ENCODE measurements at regions not wholly inside any gene's neighbourhood (a gene's known extent, or its start where the extent isn't known, plus 50 kb on each side); places are given as distances from the start of the nearest gene placed in this dataset.

DNA sequence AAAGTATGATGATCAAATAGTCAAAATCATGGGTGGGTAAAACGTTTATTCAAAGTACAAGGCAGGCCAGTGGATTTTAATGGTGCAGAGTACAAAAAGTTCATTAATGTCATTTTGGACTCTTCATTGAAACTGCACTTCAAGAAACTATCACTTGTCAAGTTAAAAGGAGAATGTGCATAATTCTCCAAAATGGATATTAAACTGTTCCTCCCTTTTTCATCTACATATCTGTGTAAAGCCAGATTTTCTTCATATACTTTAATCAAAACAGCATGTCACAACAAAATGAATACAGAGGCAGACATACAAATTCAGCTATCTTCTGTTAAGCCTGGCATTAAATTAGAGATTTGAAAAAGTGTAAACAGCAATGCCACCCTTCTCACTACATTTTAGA lies 401.6 kb downstream of the NR2F1-AS1 start:
- Histone ChIP-seq H3K9me1 (replicated peaks; ENCODE audit: control insufficient read depth, extremely low read depth, insufficient read depth, low read length) (no peaks in the 10 kb centered on the region), H3K4me3 (replicated peaks in 1 of 3; ENCODE audit: insufficient read depth in 1 of 3, low read depth in 1 of 3, low read length in 3 of 3) (no peak overlapping the region), H3K4me1 (ENCODE audit: control insufficient read depth, extremely low read depth, insufficient read depth, low read length) (no peaks in the 10 kb centered on the region), H3K27me3 (ENCODE audit: control insufficient read depth in 2 of 2, insufficient read depth in 2 of 2, low read length in 2 of 2) (no peaks in the 10 kb centered on the region), H3K36me3 (ENCODE audit: control insufficient read depth in 2 of 2, extremely low read depth in 1 of 2, insufficient read depth in 2 of 2, low read length in 2 of 2) (no peaks in the 10 kb centered on the region), H3K27ac (ENCODE audit: insufficient read depth, low read depth, low read length) (no peak overlapping the region), H3K79me2 (ENCODE audit: control insufficient read depth, insufficient read depth, low read length) (no peaks in the 10 kb centered on the region), H2AFZ (ENCODE audit: low read depth, low read length) (no peak overlapping the region), H3K9ac (replicated peaks; ENCODE audit: extremely low read depth, insufficient read depth, low read length) (no peak overlapping the region), H3K9me3 (replicated peaks; ENCODE audit: control insufficient read depth, insufficient read depth, low read length) (no peaks in the 10 kb centered on the region), H4K20me1 (replicated peaks; ENCODE audit: control insufficient read depth, extremely low read depth, insufficient read depth, low read length) (no peaks in the 10 kb centered on the region), H3K4me2 (ENCODE audit: insufficient read depth, low read length) (no peak overlapping the region)
- no peak for TF ChIP-seq FOS (IDR thresholded peaks at IDR 0.05; ENCODE audit: borderline replicate concordance, insufficient read depth, low read length)
- no peak for TF ChIP-seq MYC (IDR thresholded peaks at IDR 0.05; ENCODE audit: low read depth, low read length)
- no peak for TF ChIP-seq POLR2AphosphoS5 (IDR thresholded peaks at IDR 0.05; ENCODE audit: insufficient read depth, low read depth, low read length)
- no peak for TF ChIP-seq GATA2 (IDR thresholded peaks at IDR 0.05; ENCODE audit: insufficient read depth, insufficient read length, low read depth, low read length)
- TF ChIP-seq EZH2 (IDR thresholded peaks at IDR 0.05; ENCODE audit: borderline replicate concordance, low read depth, low read length, severe bottlenecking): no peak
- TF ChIP-seq, protein P1, sequence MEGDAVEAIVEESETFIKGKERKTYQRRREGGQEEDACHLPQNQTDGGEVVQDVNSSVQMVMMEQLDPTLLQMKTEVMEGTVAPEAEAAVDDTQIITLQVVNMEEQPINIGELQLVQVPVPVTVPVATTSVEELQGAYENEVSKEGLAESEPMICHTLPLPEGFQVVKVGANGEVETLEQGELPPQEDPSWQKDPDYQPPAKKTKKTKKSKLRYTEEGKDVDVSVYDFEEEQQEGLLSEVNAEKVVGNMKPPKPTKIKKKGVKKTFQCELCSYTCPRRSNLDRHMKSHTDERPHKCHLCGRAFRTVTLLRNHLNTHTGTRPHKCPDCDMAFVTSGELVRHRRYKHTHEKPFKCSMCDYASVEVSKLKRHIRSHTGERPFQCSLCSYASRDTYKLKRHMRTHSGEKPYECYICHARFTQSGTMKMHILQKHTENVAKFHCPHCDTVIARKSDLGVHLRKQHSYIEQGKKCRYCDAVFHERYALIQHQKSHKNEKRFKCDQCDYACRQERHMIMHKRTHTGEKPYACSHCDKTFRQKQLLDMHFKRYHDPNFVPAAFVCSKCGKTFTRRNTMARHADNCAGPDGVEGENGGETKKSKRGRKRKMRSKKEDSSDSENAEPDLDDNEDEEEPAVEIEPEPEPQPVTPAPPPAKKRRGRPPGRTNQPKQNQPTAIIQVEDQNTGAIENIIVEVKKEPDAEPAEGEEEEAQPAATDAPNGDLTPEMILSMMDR (IDR thresholded peaks at IDR 0.05; ENCODE audit: extremely low read depth in 1 of 2, insufficient read depth in 1 of 2, low read depth in 1 of 2, low read length in 2 of 2): no peak
- TF ChIP-seq, protein P2, sequence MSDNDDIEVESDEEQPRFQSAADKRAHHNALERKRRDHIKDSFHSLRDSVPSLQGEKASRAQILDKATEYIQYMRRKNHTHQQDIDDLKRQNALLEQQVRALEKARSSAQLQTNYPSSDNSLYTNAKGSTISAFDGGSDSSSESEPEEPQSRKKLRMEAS (IDR thresholded peaks at IDR 0.05; ENCODE audit: insufficient read depth, insufficient read length): no peak
- no peak for TF ChIP-seq JUN (IDR thresholded peaks at IDR 0.05; ENCODE audit: borderline replicate concordance, insufficient read depth, insufficient read length, low read depth)
- TF ChIP-seq POLR2A (IDR thresholded peaks at IDR 0.05; ENCODE audit: low read depth, low read length): no peak
- no peak for DNase-seq (ENCODE audit: low read depth, low spot score)
- BruUV-seq (replicated peaks): no TSS peak
- ChIA-PET POLR2A (no interaction called here), CTCF (no interaction called here)
- FAIRE-seq: no peak
- dilution Hi-C loops (cut with MboI; ENCODE audit: extremely low pct_ligation_motif_present, low sequenced_read_pairs): no loop called here
- intact Hi-C loops (cut with micrococcal nuclease): no loop called here

Data from endothelial cell of umbilical vein (primary cell).